Epithelial cell of proximal tubule (primary cell): ENCODE measurements at regions not wholly inside any gene's neighbourhood (a gene's known extent, or its start where the extent isn't known, plus 50 kb on each side); places are given as distances from the start of the nearest gene placed in this dataset.

ENCODE experiments used
- DNase-seq: peaks from one replicate; pipeline ENCODE4 v3.0.0-alpha.2; 2011; ENCODE audit warnings: low read depth
- H3K4me3 ChIP-seq: 2 replicates; pipeline ENCODE4 v1.5.1; 2011; ENCODE audit warnings: low read depth, mild to moderate bottlenecking, low read length
- CTCF ChIP-seq: conservative IDR thresholded peaks from 2 replicates; pipeline ENCODE4 v1.5.1; 2012; ENCODE audit warnings: low read depth, mild to moderate bottlenecking, low read length

GRCh38 chr12:131619106-131619642 is 91.7 kb upstream of the SFSWAP start:
- no peak for TF ChIP-seq CTCF
- DNase-seq: no peak
- no peak overlapping the region for H3K4me3 ChIP-seq

GRCh38 chr12:131619736-131620506 is 91.0 kb upstream of the SFSWAP start:
- TF ChIP-seq CTCF: no peak
- DNase-seq: no peak
- H3K4me3 ChIP-seq: no peak overlapping the region

- no peak overlapping the region for H3K4me3 ChIP-seq
- DNase-seq: no peak
- no peak for TF ChIP-seq CTCF
Observed at GRCh38 chr12:131620520-131620919, 90.4 kb upstream of the SFSWAP start.

- no peak for TF ChIP-seq CTCF
- no peak for DNase-seq
- no peak overlapping the region for H3K4me3 ChIP-seq
Observed at GRCh38 chr12:131620946-131621681, 89.8 kb upstream of the SFSWAP start.

GRCh38 chr12:131621701-131622421 is 89.0 kb upstream of the SFSWAP start:
- no peak for TF ChIP-seq CTCF
- H3K4me3 ChIP-seq: no peak overlapping the region
- DNase-seq: no peak

- DNase-seq: no peak
- no peak overlapping the region for H3K4me3 ChIP-seq
- TF ChIP-seq CTCF: no peak
Observed at GRCh38 chr12:131622422-131622955, 88.4 kb upstream of the SFSWAP start.
